Lung (tissue), 11 donors: ENCODE measurements at regions not wholly inside any gene's neighbourhood (a gene's known extent, or its start where the extent isn't known, plus 50 kb on each side); places are given as distances from the start of the nearest gene placed in this dataset.

ENCODE experiments used
- ATAC-seq: fragments of 200-7000 bp; cut with Tn5 transposase; one replicate; pipeline ENCODE4 v1.9.1; 2020; ENCODE audit warnings: moderate number of reproducible peaks; ENCODE audit not compliant: insufficient read depth, low FRiP score
- DNase-seq, 3 donors: peaks; one replicate each; pipeline ENCODE4 v3.0.0-alpha.2; 2013 to 2017
- H3K27ac ChIP-seq, 2 donors: one replicate each; pipeline ENCODE4 v1.5.1; 2013; ENCODE audit warnings: mild to moderate bottlenecking in 2 of 2, moderate library complexity in 2 of 2, control low read depth in 1 of 2, inconsistent platforms in 1 of 2, low read depth in 1 of 2, low read length in 1 of 2
- H3K27me3 ChIP-seq, 3 donors: one replicate each; pipeline ENCODE4 v1.5.1; 2013; ENCODE audit warnings: low read length in 2 of 3; ENCODE audit not compliant: control insufficient read depth in 3 of 3, insufficient read depth in 3 of 3
- H3K36me3 ChIP-seq, 4 donors: one replicate each; pipeline ENCODE4 v1.5.1; 2013; ENCODE audit warnings: low read length in 4 of 4, mild to moderate bottlenecking in 1 of 4, moderate library complexity in 1 of 4; ENCODE audit not compliant: control insufficient read depth in 4 of 4, insufficient read depth in 4 of 4
- H3K4me1 ChIP-seq, 5 donors: one replicate each; pipeline ENCODE4 v1.5.1; 2013; ENCODE audit warnings: low read length in 5 of 5, mild to moderate bottlenecking in 2 of 5, moderate library complexity in 1 of 5; ENCODE audit not compliant: control insufficient read depth in 5 of 5, insufficient read depth in 5 of 5
- H3K4me3 ChIP-seq: one replicate; pipeline ENCODE4 v1.5.1; 2013; ENCODE audit warnings: mild to moderate bottlenecking, control low read depth, moderate library complexity
- H3K9ac ChIP-seq, 2 donors: one replicate each; pipeline ENCODE4 v1.5.1; 2013; ENCODE audit warnings: low read length in 2 of 2, control low read depth in 1 of 2; ENCODE audit not compliant: insufficient read depth in 1 of 2
- H3K9me3 ChIP-seq, 4 donors: one replicate each; pipeline ENCODE4 v1.5.1; 2013; ENCODE audit warnings: low read length in 3 of 4, mild to moderate bottlenecking in 1 of 4, moderate library complexity in 1 of 4; ENCODE audit not compliant: control insufficient read depth in 4 of 4, insufficient read depth in 3 of 4
- WGBS, 2 donors: extraction: QIAGEN DNeasy Blood & Tissue Kit; methylation state at CpG; one replicate each; pipeline ENCODE4 v1.1.7; 2013; 5-methylcytosine and 5-hydroxymethylcytosine counted together
- TF ChIP-seq, protein P1 (sequence below): IDR thresholded peaks from 2 replicates; pipeline ENCODE4 v1.5.1; 2012; ENCODE audit warnings: mild to moderate bottlenecking; ENCODE audit errors: control extremely low read depth, extremely low read depth
- donor health status: control.
- donor health status: control.
- donor health status: Bipolar disorder and iron deficiency.
- donor health status: healthy.
- donor health status: DM: yes; HTN: yes; CAD: no.

DNA sequence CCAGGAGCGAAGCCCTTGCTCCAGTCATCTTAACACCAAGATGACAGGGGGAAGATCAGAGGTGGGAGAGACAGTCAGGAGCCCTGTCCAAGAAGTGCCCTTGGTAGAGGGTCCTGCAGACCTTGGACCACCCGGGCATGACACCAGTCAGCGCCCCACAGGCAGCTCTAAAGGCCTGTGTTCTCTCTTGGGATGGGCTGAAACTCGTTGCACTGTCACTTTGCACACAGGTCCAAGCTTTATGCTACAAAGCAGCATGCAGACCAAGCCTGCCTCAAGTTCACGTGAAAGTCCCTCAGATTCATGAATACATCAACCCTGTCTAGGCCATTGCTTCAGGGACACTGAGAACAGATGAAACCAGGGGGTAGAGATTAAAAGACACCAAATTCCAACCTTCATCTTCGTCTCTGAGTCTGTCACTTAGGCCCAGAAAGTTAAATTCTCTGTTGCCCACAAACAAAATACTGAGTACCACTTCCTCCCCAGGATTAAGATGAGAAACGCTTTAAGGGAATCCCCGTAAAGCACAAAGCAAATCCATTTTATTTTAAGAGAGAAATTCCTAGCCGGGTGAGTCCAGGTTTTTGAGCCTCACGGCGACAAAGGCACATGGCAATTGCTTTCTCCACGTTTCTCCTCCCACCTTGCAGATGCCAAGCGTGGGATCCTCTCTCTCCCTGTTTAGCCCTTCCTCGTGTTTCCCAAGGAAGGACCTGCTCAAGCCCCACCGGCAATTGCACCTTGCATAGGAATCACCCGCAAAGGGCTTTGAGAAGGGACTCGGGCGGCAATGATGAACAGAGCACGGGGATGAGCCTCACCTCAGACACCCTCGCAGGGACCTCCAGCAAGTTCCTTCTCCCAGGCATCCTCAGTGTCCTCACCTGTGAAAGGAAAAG is 75.0 kb upstream of the ID2 start:
- Histone ChIP-seq H3K9me3 (no peaks in the 10 kb centered on the region), H3K9ac (no peak overlapping the region), H3K4me3 (no peak overlapping the region), H3K36me3 (no peaks in the 10 kb centered on the region), H3K27ac (no peak overlapping the region), H3K4me1 (peaks cover 0 to 10% (median 2%) of the 10 kb centered on the region in 5 donors), H3K27me3 (no peaks in the 10 kb centered on the region)
- TF ChIP-seq, protein P1, sequence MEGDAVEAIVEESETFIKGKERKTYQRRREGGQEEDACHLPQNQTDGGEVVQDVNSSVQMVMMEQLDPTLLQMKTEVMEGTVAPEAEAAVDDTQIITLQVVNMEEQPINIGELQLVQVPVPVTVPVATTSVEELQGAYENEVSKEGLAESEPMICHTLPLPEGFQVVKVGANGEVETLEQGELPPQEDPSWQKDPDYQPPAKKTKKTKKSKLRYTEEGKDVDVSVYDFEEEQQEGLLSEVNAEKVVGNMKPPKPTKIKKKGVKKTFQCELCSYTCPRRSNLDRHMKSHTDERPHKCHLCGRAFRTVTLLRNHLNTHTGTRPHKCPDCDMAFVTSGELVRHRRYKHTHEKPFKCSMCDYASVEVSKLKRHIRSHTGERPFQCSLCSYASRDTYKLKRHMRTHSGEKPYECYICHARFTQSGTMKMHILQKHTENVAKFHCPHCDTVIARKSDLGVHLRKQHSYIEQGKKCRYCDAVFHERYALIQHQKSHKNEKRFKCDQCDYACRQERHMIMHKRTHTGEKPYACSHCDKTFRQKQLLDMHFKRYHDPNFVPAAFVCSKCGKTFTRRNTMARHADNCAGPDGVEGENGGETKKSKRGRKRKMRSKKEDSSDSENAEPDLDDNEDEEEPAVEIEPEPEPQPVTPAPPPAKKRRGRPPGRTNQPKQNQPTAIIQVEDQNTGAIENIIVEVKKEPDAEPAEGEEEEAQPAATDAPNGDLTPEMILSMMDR, result no peak
- WGBS, 2 donors, result 91% methylated on average over 20 of the region's 20 CpGs
- no peak for ATAC-seq
- DNase-seq, result no peak

DNA sequence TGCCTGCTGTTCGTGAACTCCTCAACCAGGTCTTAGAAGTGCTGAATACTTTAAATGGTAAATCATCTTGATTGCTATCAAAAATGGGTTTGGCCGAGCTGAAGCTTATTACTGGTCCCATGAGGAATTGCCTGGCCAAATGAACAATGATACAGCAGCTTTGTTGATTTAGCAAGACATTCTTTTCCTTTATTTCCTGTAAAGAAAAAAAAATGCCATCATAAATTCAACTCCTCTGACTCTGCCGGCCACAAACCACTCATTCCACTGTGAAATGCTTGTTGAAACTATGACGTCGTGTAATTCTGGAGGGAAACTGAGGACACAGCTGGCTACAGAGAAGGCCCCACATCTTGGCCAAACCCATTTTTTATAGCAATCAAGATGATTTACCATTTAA is 74.2 kb upstream of the ID2 start:
- Histone ChIP-seq H3K9me3 (no peaks in the 10 kb centered on the region), H3K27me3 (no peaks in the 10 kb centered on the region), H3K27ac (no peak overlapping the region), H3K4me1 (peaks cover 0 to 10% (median 2%) of the 10 kb centered on the region in 5 donors), H3K36me3 (no peaks in the 10 kb centered on the region), H3K4me3 (no peak overlapping the region), H3K9ac (no peak overlapping the region)
- TF ChIP-seq, protein P1, result no peak
- 37 to 66% methylated on average over 5 of the region's 5 CpGs for WGBS, 2 donors
- DNase-seq, result no peak
- no peak for ATAC-seq

DNA sequence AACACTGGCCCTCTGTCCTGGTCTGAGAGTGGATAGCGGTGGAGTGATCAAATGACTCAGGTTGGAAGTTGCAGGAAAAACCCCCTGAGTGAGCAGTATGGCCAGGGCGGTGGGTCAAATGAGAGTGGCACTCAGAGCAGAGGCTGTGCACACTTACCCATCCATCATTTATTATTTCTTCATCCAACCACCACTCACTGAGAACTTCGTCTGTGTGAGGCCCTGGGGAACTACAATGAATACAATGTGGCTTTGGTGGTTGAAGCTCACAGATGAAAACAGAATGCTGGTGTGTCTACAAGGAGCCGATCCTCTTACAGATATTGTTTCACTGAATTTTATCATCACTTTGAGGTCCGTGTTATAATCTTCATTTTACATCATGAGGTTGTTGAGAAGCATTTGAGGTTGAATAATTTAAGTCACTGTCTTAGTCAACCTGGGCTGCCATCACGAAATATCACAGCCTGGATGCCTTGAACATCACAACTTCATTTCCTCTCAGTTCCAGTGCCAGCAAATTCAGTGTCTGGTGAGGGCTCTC is 73.4 kb upstream of the ID2 start:
- Histone ChIP-seq H3K4me1 (peaks cover 0 to 7% (median 2%) of the 10 kb centered on the region in 5 donors), H3K36me3 (no peaks in the 10 kb centered on the region), H3K27me3 (no peaks in the 10 kb centered on the region), H3K9ac (no peak overlapping the region), H3K27ac (no peak overlapping the region), H3K9me3 (no peaks in the 10 kb centered on the region), H3K4me3 (no peak overlapping the region)
- WGBS, 2 donors, result 75 to 85% methylated on average over 6 of the region's 6 CpGs
- TF ChIP-seq, protein P1, result no peak
- ATAC-seq, result no peak
- DNase-seq, result no peak
